ENCODE measurements at regions not wholly inside any gene's neighbourhood (a gene's known extent, or its start where the extent isn't known, plus 50 kb on each side); places are given as distances from the start of the nearest gene placed in this dataset.

GRCh38 chr4:11098461-11098860 lies 330.2 kb downstream of the HS3ST1 start (continued):
- no peak for TF ChIP-seq RELA (CRISPR knock-in tag; IDR thresholded peaks at IDR 0.05; ENCODE audit: borderline replicate concordance)
- TF ChIP-seq PRDM15 (CRISPR knock-in tag; IDR thresholded peaks at IDR 0.05), result no peak
- no peak for TF ChIP-seq E2F5 (CRISPR knock-in tag; IDR thresholded peaks at IDR 0.05)
- TF ChIP-seq TEAD1 (CRISPR knock-in tag; IDR thresholded peaks at IDR 0.05), result no peak
- no peak for TF ChIP-seq ZNF138 (CRISPR knock-in tag; conservative IDR thresholded peaks at IDR 0.05)
- no peak for TF ChIP-seq EMX1 (CRISPR knock-in tag; IDR thresholded peaks at IDR 0.05)
- TF ChIP-seq AFF4 (CRISPR knock-in tag; IDR thresholded peaks at IDR 0.05; ENCODE audit: borderline replicate concordance), result no peak
- no peak for TF ChIP-seq IRF2 (CRISPR knock-in tag; IDR thresholded peaks at IDR 0.05; ENCODE audit: borderline replicate concordance, low read depth)
- TF ChIP-seq TP53 (CRISPR knock-in tag; IDR thresholded peaks at IDR 0.05), result no peak
- no peak for TF ChIP-seq NR1H2 (CRISPR knock-in tag; IDR thresholded peaks at IDR 0.05)
- TF ChIP-seq MYBL2 (CRISPR knock-in tag; IDR thresholded peaks at IDR 0.05), result no peak
- TF ChIP-seq KAT7 (CRISPR knock-in tag; IDR thresholded peaks at IDR 0.05; ENCODE audit: borderline replicate concordance), result no peak
- TF ChIP-seq ZNF219 (CRISPR knock-in tag; IDR thresholded peaks at IDR 0.05; ENCODE audit: borderline replicate concordance), result no peak
- TF ChIP-seq ZNF121 (CRISPR knock-in tag; IDR thresholded peaks at IDR 0.05), result no peak

GRCh38 chr4:11097725-11098124 lies 331.0 kb downstream of the HS3ST1 start:
- Mint-ChIP-seq H3K27ac (no peak overlapping the region), H3K9me3 (peaks cover 71% of the 10 kb centered on the region), H3K4me3 (no peak overlapping the region), H3K27me3 (ENCODE audit: low read depth) (peaks cover 9% of the 10 kb centered on the region; the same call in 1 of the 2 replicates), H3K36me3 (peaks cover 56% of the 10 kb centered on the region), H3K4me1 (no peaks in the 10 kb centered on the region)
- ChIA-PET CTCF (no interaction called here), POLR2A (no interaction called here)
- TF ChIP-seq RELA (CRISPR knock-in tag; IDR thresholded peaks at IDR 0.05; ENCODE audit: borderline replicate concordance) (no peak), ZNF263 (CRISPR knock-in tag; IDR thresholded peaks at IDR 0.05; ENCODE audit: low read depth) (no peak), ATF1 (CRISPR knock-in tag; IDR thresholded peaks at IDR 0.05) (no peak), JUN (CRISPR knock-in tag; IDR thresholded peaks at IDR 0.05) (no peak), RORB (CRISPR knock-in tag; IDR thresholded peaks at IDR 0.05) (no peak), ARID4B (CRISPR knock-in tag; IDR thresholded peaks at IDR 0.05; ENCODE audit: borderline replicate concordance) (no peak), TEAD1 (CRISPR knock-in tag; IDR thresholded peaks at IDR 0.05) (no peak), ZMAT4 (CRISPR knock-in tag; IDR thresholded peaks at IDR 0.05) (no peak), JAZF1 (CRISPR knock-in tag; IDR thresholded peaks at IDR 0.05) (no peak), NFYB (CRISPR knock-in tag; conservative IDR thresholded peaks at IDR 0.05; ENCODE audit: low read depth) (no peak), ATF3 (CRISPR knock-in tag; conservative IDR thresholded peaks at IDR 0.05) (no peak), IRF1 (CRISPR knock-in tag; IDR thresholded peaks at IDR 0.05) (no peak), NR2C2 (CRISPR knock-in tag; IDR thresholded peaks at IDR 0.05) (no peak)
- ATAC-seq (no peak), DNase-seq (ENCODE audit: low spot score) (no peak)
